ENCODE measurements at regions not wholly inside any gene's neighbourhood (a gene's known extent, or its start where the extent isn't known, plus 50 kb on each side); places are given as distances from the start of the nearest gene placed in this dataset.
"Not testable (repeated sequence)": the region's sequence is repeated elsewhere in the genome, so short reads cannot be mapped to it uniquely, and the experiment has no call there.

- Histone ChIP-seq H3K18ac (ENCODE audit: low read length) (no peak overlapping the region), H4K91ac (ENCODE audit: low read depth, low read length) (no peak overlapping the region), H3K14ac (ENCODE audit: low read length) (no peak overlapping the region), H4K12ac (ENCODE audit: low read depth, low read length) (no peak overlapping the region), H3K79me2 (ENCODE audit: control insufficient read depth, insufficient read depth, low read length, poor library complexity) (no peaks in the 10 kb centered on the region), H3K4me3 (ENCODE audit: low read depth, low read length) (no peak overlapping the region), H3K9ac (ENCODE audit: low read length) (no peak overlapping the region), H3K4me1 (ENCODE audit: control insufficient read depth in 1 of 2, insufficient read depth in 2 of 2, low read length in 2 of 2) (no peaks in the 10 kb centered on the region), H2AK5ac (ENCODE audit: low read length) (no peak overlapping the region), H2AFZ (ENCODE audit: insufficient read depth, low read length, poor library complexity) (no peak overlapping the region), H3K27ac (ENCODE audit: low read depth, low read length) (no peak overlapping the region), H4K8ac (ENCODE audit: low read depth, low read length) (no peak overlapping the region), H3K27me3 (ENCODE audit: insufficient read depth, low read length) (no peaks in the 10 kb centered on the region), H2BK120ac (ENCODE audit: insufficient read depth, low read length, poor library complexity) (no peak overlapping the region), H3K4ac (ENCODE audit: low read depth, low read length) (no peak overlapping the region), H2BK12ac (ENCODE audit: low read length) (no peak overlapping the region), H3K36me3 (ENCODE audit: control insufficient read depth in 1 of 2, insufficient read depth in 2 of 2, low read length in 2 of 2) (no peaks in the 10 kb centered on the region), H3K4me2 (ENCODE audit: low read length) (no peak overlapping the region), H2BK5ac (ENCODE audit: low read depth, low read length, poor library complexity) (no peak overlapping the region), H3K79me1 (ENCODE audit: low read length) (no peaks in the 10 kb centered on the region), H3K23ac (ENCODE audit: low read length) (no peak overlapping the region), H3K9me3 (ENCODE audit: insufficient read depth, low read depth, low read length) (peaks cover 2% of the 10 kb centered on the region)
- no peak for DNase-seq
- WGBS (ENCODE audit: extremely low coverage, insufficient coverage, insufficient read length): no CpG with 5 or more reads among the region's 4 CpGs
These were observed 143.2 kb downstream of the IRX5 start for GRCh38 chr16:55073830-55074229.

DNA sequence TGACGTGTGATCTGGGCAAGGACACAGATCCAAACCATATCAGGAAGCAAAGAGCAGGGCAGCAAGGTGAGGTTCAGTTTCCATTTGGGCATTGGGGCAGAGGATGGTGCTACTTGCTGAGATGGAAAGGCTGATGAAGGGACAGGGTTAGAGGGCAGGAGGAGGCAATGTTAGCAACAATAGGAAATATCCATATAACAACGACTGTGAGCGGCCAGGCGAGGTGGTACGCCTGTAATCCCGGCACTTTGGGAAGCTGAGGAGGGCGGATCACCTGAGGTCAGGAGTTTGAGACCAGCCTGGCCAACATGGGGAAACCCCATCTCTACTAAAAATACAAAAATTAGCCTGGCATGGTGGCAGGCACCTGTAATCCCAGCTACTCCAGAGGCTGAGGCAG lies 144.5 kb downstream of the IRX5 start:
- not testable (repeated sequence) for H2AK5ac ChIP-seq (ENCODE audit: low read length); H2BK5ac ChIP-seq (ENCODE audit: low read depth, low read length, poor library complexity); H2AFZ ChIP-seq (ENCODE audit: insufficient read depth, low read length, poor library complexity); H3K27ac ChIP-seq (ENCODE audit: low read depth, low read length); H3K79me1 ChIP-seq (ENCODE audit: low read length); H3K27me3 ChIP-seq (ENCODE audit: insufficient read depth, low read length); H3K4me2 ChIP-seq (ENCODE audit: low read length); H4K12ac ChIP-seq (ENCODE audit: low read depth, low read length); H3K36me3 ChIP-seq (ENCODE audit: control insufficient read depth in 1 of 2, insufficient read depth in 2 of 2, low read length in 2 of 2); H3K4me1 ChIP-seq (ENCODE audit: control insufficient read depth in 1 of 2, insufficient read depth in 2 of 2, low read length in 2 of 2); H2BK120ac ChIP-seq (ENCODE audit: insufficient read depth, low read length, poor library complexity); H4K91ac ChIP-seq (ENCODE audit: low read depth, low read length); H3K23ac ChIP-seq (ENCODE audit: low read length); H4K8ac ChIP-seq (ENCODE audit: low read depth, low read length); H3K14ac ChIP-seq (ENCODE audit: low read length); H3K4me3 ChIP-seq (ENCODE audit: low read depth, low read length); H3K18ac ChIP-seq (ENCODE audit: low read length); H3K79me2 ChIP-seq (ENCODE audit: control insufficient read depth, insufficient read depth, low read length, poor library complexity); H3K4ac ChIP-seq (ENCODE audit: low read depth, low read length); H3K9ac ChIP-seq (ENCODE audit: low read length); DNase-seq; H3K9me3 ChIP-seq (ENCODE audit: insufficient read depth, low read depth, low read length); H2BK12ac ChIP-seq (ENCODE audit: low read length)
- WGBS (ENCODE audit: extremely low coverage, insufficient coverage, insufficient read length): no CpG with 5 or more reads among the region's 7 CpGs

DNA sequence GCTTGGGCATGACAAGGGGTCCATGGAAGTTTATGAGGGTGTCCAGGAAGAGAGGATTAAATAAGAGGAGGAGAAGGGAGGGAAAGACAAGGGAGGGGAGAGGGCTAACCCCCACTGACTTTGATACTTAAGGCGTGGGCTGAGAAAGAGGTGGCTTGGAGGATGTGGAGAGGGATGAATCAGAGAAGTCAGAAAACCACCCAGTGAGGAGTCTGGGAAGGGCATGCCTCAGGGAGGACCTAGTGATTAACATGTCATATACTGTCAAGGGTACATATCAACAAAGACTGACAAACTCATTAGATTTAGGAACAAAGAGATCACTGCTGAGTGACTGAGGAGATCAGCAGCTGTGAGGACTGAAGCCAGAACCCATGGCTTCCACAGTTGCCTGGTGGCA lies 145.4 kb downstream of the IRX5 start:
- no peak overlapping the region for H3K4ac ChIP-seq (ENCODE audit: low read depth, low read length)
- H2BK12ac ChIP-seq (ENCODE audit: low read length): no peak overlapping the region
- no CpG with 5 or more reads among the region's 1 CpG for WGBS (ENCODE audit: extremely low coverage, insufficient coverage, insufficient read length)
- H3K9ac ChIP-seq (ENCODE audit: low read length): no peak overlapping the region
- no peak overlapping the region for H4K91ac ChIP-seq (ENCODE audit: low read depth, low read length)
- H3K9me3 ChIP-seq (ENCODE audit: insufficient read depth, low read depth, low read length): peaks cover 2% of the 10 kb centered on the region
- H3K23ac ChIP-seq (ENCODE audit: low read length): no peak overlapping the region
- no peak for DNase-seq
- H4K8ac ChIP-seq (ENCODE audit: low read depth, low read length): no peak overlapping the region
- no peak overlapping the region for H2BK120ac ChIP-seq (ENCODE audit: insufficient read depth, low read length, poor library complexity)
- no peak overlapping the region for H3K4me3 ChIP-seq (ENCODE audit: low read depth, low read length)
- H3K79me2 ChIP-seq (ENCODE audit: control insufficient read depth, insufficient read depth, low read length, poor library complexity): no peaks in the 10 kb centered on the region
- no peak overlapping the region for H2AFZ ChIP-seq (ENCODE audit: insufficient read depth, low read length, poor library complexity)
- H4K12ac ChIP-seq (ENCODE audit: low read depth, low read length): no peak overlapping the region
- no peak overlapping the region for H2AK5ac ChIP-seq (ENCODE audit: low read length)
- no peaks in the 10 kb centered on the region for H3K79me1 ChIP-seq (ENCODE audit: low read length)
- no peak overlapping the region for H3K18ac ChIP-seq (ENCODE audit: low read length)
- no peak overlapping the region for H3K27ac ChIP-seq (ENCODE audit: low read depth, low read length)
- H3K14ac ChIP-seq (ENCODE audit: low read length): no peak overlapping the region
- H3K4me1 ChIP-seq (ENCODE audit: control insufficient read depth in 1 of 2, insufficient read depth in 2 of 2, low read length in 2 of 2): no peaks in the 10 kb centered on the region
- H3K36me3 ChIP-seq (ENCODE audit: control insufficient read depth in 1 of 2, insufficient read depth in 2 of 2, low read length in 2 of 2): no peaks in the 10 kb centered on the region
- H2BK5ac ChIP-seq (ENCODE audit: low read depth, low read length, poor library complexity): no peak overlapping the region
- no peaks in the 10 kb centered on the region for H3K27me3 ChIP-seq (ENCODE audit: insufficient read depth, low read length)
- no peak overlapping the region for H3K4me2 ChIP-seq (ENCODE audit: low read length)

DNA sequence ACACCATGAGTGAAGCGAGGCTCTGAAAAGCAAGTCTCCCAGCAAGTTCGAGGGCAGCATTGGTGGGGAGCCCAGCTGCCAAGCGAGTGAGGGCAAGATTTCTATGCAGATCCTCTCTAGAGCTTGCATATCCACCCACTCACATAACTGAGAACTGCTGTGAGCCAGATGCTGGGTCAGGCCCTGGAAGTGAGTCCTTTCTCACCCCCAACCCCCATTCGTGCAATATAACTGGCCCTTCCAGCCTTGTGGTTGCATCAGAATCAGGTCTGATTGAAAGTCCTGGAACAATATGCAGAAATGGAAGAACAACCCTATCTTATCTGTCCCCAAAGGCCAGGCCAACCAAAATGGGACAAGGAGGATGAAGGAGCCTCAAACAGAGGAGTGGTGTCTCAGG lies 146.6 kb downstream of the IRX5 start:
- H4K12ac ChIP-seq (ENCODE audit: low read depth, low read length): no peak overlapping the region
- H3K9ac ChIP-seq (ENCODE audit: low read length): no peak overlapping the region
- H3K14ac ChIP-seq (ENCODE audit: low read length): no peak overlapping the region
- DNase-seq: no peak
- no peak overlapping the region for H2AK5ac ChIP-seq (ENCODE audit: low read length)
- no peak overlapping the region for H4K91ac ChIP-seq (ENCODE audit: low read depth, low read length)
- H3K36me3 ChIP-seq (ENCODE audit: control insufficient read depth in 1 of 2, insufficient read depth in 2 of 2, low read length in 2 of 2): no peaks in the 10 kb centered on the region
- H3K27ac ChIP-seq (ENCODE audit: low read depth, low read length): no peak overlapping the region
- H3K4me1 ChIP-seq (ENCODE audit: control insufficient read depth in 1 of 2, insufficient read depth in 2 of 2, low read length in 2 of 2): no peaks in the 10 kb centered on the region
- H2AFZ ChIP-seq (ENCODE audit: insufficient read depth, low read length, poor library complexity): no peak overlapping the region
- no peak overlapping the region for H2BK120ac ChIP-seq (ENCODE audit: insufficient read depth, low read length, poor library complexity)
- H4K8ac ChIP-seq (ENCODE audit: low read depth, low read length): no peak overlapping the region
- no peaks in the 10 kb centered on the region for H3K79me1 ChIP-seq (ENCODE audit: low read length)
- H3K18ac ChIP-seq (ENCODE audit: low read length): no peak overlapping the region
- H3K4me2 ChIP-seq (ENCODE audit: low read length): no peak overlapping the region
- H3K4me3 ChIP-seq (ENCODE audit: low read depth, low read length): no peak overlapping the region
- H3K4ac ChIP-seq (ENCODE audit: low read depth, low read length): no peak overlapping the region
- no peaks in the 10 kb centered on the region for H3K27me3 ChIP-seq (ENCODE audit: insufficient read depth, low read length)
- no peaks in the 10 kb centered on the region for H3K9me3 ChIP-seq (ENCODE audit: insufficient read depth, low read depth, low read length)
- WGBS (ENCODE audit: extremely low coverage, insufficient coverage, insufficient read length): no CpG with 5 or more reads among the region's 4 CpGs
- H2BK12ac ChIP-seq (ENCODE audit: low read length): no peak overlapping the region
- H3K23ac ChIP-seq (ENCODE audit: low read length): no peak overlapping the region
- H2BK5ac ChIP-seq (ENCODE audit: low read depth, low read length, poor library complexity): no peak overlapping the region
- no peaks in the 10 kb centered on the region for H3K79me2 ChIP-seq (ENCODE audit: control insufficient read depth, insufficient read depth, low read length, poor library complexity)
